ENCODE measurements at regions not wholly inside any gene's neighbourhood (a gene's known extent, or its start where the extent isn't known, plus 50 kb on each side); places are given as distances from the start of the nearest gene placed in this dataset.

DNA sequence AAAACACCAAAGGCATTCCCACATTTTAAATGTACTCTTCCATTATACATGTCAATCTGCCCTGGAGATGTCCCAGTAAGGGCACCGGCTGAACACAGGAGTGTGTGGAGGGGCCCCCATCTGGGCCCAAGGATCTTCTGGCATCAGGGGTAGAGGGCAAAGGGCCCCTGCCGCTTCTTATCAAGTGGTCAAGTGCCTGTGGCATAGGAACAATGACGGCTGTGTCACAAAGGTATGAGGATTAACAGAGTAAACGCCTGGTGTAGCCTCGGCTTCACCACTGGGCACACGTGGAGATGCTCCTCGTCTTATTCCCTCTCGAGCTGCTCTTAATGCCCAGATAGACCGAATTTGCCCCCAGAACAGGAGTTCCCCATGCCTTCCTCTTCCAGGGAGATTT lies 169.7 kb upstream of the GLI2 start:
- TF ChIP-seq TAF1 (IDR thresholded peaks at IDR 0.05; ENCODE audit: borderline replicate concordance, insufficient read depth, low read length): no peak
- TF ChIP-seq SIN3A (IDR thresholded peaks at IDR 0.05; ENCODE audit: borderline replicate concordance, insufficient read depth, low read length): no peak
- TF ChIP-seq POLR2AphosphoS5 (IDR thresholded peaks at IDR 0.05; ENCODE audit: low read depth, low read length): no peak
- TF ChIP-seq FOXP2 (optimal IDR thresholded peaks at IDR 0.05; ENCODE audit: borderline replicate concordance, extremely low read depth, extremely low read length, insufficient read depth): no peak
- TF ChIP-seq, protein P1, sequence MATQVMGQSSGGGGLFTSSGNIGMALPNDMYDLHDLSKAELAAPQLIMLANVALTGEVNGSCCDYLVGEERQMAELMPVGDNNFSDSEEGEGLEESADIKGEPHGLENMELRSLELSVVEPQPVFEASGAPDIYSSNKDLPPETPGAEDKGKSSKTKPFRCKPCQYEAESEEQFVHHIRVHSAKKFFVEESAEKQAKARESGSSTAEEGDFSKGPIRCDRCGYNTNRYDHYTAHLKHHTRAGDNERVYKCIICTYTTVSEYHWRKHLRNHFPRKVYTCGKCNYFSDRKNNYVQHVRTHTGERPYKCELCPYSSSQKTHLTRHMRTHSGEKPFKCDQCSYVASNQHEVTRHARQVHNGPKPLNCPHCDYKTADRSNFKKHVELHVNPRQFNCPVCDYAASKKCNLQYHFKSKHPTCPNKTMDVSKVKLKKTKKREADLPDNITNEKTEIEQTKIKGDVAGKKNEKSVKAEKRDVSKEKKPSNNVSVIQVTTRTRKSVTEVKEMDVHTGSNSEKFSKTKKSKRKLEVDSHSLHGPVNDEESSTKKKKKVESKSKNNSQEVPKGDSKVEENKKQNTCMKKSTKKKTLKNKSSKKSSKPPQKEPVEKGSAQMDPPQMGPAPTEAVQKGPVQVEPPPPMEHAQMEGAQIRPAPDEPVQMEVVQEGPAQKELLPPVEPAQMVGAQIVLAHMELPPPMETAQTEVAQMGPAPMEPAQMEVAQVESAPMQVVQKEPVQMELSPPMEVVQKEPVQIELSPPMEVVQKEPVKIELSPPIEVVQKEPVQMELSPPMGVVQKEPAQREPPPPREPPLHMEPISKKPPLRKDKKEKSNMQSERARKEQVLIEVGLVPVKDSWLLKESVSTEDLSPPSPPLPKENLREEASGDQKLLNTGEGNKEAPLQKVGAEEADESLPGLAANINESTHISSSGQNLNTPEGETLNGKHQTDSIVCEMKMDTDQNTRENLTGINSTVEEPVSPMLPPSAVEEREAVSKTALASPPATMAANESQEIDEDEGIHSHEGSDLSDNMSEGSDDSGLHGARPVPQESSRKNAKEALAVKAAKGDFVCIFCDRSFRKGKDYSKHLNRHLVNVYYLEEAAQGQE (IDR thresholded peaks at IDR 0.05; ENCODE audit: insufficient read depth in 1 of 2, low read depth in 2 of 2, low read length in 2 of 2): no peak

DNA sequence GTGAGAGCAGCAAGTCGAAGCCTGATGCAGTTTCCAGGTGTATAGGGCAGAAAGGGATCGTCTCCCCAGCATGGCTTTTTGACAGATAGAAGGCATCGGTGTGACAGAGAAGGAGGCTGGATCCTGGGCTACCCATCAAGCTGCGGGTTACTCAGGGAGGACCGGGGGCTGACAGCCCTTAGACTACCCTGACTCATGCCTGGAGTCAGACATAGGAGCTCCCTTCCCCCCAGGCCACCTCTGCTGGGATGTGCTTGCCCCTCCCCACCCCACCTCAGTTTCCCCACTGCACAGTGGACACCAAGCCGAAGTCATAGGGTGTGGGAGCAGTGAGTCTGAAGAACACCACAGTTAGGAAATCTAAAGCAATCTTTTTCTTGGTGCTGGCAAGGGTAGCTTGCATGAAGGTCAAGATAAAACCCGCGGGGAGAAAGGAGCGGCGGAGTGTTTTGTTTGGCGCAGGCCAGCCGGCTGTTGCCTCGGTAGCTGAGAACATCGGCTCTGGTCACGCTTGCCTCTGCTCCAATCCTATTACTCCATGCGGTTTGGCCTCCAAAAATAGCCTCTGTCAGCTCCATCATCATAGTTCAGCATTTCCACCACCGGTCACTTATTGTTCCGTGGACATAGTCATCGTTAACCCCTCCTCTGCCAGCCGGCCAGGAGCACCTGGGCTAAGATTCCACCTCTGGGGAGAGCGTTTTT lies 169.2 kb upstream of the GLI2 start:
- TF ChIP-seq TAF1 (IDR thresholded peaks at IDR 0.05; ENCODE audit: borderline replicate concordance, insufficient read depth, low read length): no peak
- TF ChIP-seq SIN3A (IDR thresholded peaks at IDR 0.05; ENCODE audit: borderline replicate concordance, insufficient read depth, low read length): no peak
- TF ChIP-seq POLR2AphosphoS5 (IDR thresholded peaks at IDR 0.05; ENCODE audit: low read depth, low read length): no peak
- TF ChIP-seq FOXP2 (optimal IDR thresholded peaks at IDR 0.05; ENCODE audit: borderline replicate concordance, extremely low read depth, extremely low read length, insufficient read depth): no peak
- TF ChIP-seq, protein P1 (IDR thresholded peaks at IDR 0.05; ENCODE audit: insufficient read depth in 1 of 2, low read depth in 2 of 2, low read length in 2 of 2): no peak

DNA sequence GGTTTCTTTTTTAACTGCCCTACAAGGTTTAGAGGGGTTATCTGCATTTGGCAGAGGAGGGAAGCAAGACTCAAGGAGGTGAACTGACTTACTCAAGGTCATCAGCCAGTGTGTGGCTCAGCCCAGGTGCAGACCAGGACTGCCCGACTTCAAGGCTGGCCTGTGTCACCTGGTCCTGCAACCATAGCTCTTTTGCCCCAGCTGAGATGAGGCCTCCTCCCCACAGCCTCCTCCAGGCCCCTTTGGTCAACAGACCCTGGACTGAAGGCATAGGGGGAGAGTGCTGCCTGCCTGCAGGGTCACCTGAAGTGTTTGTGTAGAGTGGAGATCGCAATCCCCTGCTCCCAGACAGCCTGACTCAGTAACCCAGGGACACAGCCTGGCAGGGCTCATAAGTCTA lies 168.5 kb upstream of the GLI2 start:
- TF ChIP-seq, protein P1 (IDR thresholded peaks at IDR 0.05; ENCODE audit: insufficient read depth in 1 of 2, low read depth in 2 of 2, low read length in 2 of 2): no peak
- TF ChIP-seq TAF1 (IDR thresholded peaks at IDR 0.05; ENCODE audit: borderline replicate concordance, insufficient read depth, low read length) (no peak), FOXP2 (optimal IDR thresholded peaks at IDR 0.05; ENCODE audit: borderline replicate concordance, extremely low read depth, extremely low read length, insufficient read depth) (no peak), POLR2AphosphoS5 (IDR thresholded peaks at IDR 0.05; ENCODE audit: low read depth, low read length) (no peak), SIN3A (IDR thresholded peaks at IDR 0.05; ENCODE audit: borderline replicate concordance, insufficient read depth, low read length) (no peak)

DNA sequence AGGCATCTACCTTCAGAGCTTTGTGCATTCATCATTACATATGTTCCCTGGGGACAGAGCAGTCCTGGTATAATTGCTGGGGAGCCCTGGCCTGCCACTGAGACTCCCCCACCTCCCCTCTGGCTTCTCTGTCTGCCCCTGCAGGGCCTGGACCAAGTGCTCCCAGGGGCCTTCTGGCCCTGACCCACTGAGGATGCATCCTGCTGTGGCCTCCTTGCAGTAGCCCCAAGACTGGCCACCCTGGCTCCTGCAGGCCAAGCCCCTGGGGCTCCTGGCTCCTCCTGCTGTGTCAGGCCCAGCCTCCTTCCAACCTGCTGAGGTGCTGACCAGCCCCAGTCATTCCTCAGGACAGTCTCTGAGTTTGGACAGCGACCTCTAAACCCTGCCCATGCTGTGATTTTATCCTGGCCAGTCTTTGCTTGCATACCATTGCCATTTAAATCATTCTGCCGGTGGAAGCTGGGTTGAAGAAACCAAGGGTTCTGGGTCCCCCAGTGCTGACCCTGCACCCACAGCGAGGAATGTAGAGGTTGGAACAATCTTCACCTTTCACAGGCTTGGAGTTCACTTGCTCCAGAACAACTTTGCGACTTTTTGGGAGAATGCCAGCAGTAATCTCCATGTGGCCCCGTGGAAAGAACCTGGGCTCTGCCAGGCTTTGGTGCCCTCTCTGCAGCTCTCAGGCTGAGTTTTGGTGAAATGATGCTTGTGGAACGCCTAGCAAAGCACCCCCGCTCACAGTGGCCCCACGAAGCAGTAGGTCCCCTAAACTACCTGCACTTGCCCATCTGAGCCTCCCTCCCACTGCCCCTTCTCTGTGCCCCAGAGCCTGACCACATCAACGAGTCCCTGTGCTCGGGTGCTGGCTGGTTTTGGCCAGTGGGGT lies 167.3 kb upstream of the GLI2 start:
- TF ChIP-seq FOXP2 (optimal IDR thresholded peaks at IDR 0.05; ENCODE audit: borderline replicate concordance, extremely low read depth, extremely low read length, insufficient read depth): no peak
- TF ChIP-seq, protein P1 (IDR thresholded peaks at IDR 0.05; ENCODE audit: insufficient read depth in 1 of 2, low read depth in 2 of 2, low read length in 2 of 2): peak in 1 of 2 experiments; percentile 74; a peak in 2 of 4 replicates

All from PFSK-1 (cell line).